ENCODE measurements at regions not wholly inside any gene's neighbourhood (a gene's known extent, or its start where the extent isn't known, plus 50 kb on each side); places are given as distances from the start of the nearest gene placed in this dataset.
"Not testable (repeated sequence)": the region's sequence is repeated elsewhere in the genome, so short reads cannot be mapped to it uniquely, and the experiment has no call there.

GRCh38 chr3:30323649-30324048 is 282.8 kb upstream of the TGFBR2 start:
- not testable (repeated sequence) for FAIRE-seq; H3K36me3 ChIP-seq (ENCODE audit: control insufficient read depth in 3 of 3, insufficient read depth in 2 of 3, low read depth in 1 of 3, low read length in 3 of 3); DNase-seq; H3K27me3 ChIP-seq (ENCODE audit: control insufficient read depth in 3 of 3, insufficient read depth in 3 of 3, low read length in 3 of 3); H3K4me1 ChIP-seq (ENCODE audit: control insufficient read depth in 3 of 3, insufficient read depth in 2 of 3, low read depth in 1 of 3, low read length in 2 of 3); H3K4me3 ChIP-seq (ENCODE audit: low read depth in 1 of 3, low read length in 3 of 3); H3K27ac ChIP-seq (ENCODE audit: low read depth in 1 of 3, low read length in 2 of 3); H3K9me3 ChIP-seq (ENCODE audit: control insufficient read depth in 2 of 2, insufficient read depth in 1 of 2, low read depth in 1 of 2, low read length in 1 of 2)
- 95 to 100% (median 96%) methylated on average over 1 of the region's 1 CpG for WGBS, 3 donors

DNA sequence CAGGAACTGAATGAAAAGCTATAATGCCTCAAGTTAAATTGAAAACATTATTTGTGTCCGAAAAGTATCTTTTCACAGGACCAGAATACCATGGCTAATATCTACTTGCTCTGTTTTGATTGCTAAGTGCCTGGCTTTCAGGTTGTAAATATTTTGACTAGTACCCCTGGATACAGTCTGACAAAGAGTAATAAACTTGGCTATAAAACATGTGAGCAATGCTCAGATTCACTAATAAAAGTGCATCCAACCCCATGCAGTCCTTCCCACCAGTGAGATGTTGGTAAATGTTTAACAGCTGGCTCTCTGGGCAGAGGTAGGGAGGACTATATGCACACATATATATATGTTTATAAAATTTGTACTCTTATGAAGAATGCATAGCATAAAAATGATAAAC is 281.8 kb upstream of the TGFBR2 start:
- WGBS, 3 donors = 11 to 42% (median 29%) methylated on average over 1 of the region's 1 CpG
- no peaks in the 10 kb centered on the region for H3K9me3 ChIP-seq (ENCODE audit: control insufficient read depth in 2 of 2, insufficient read depth in 1 of 2, low read depth in 1 of 2, low read length in 1 of 2)
- FAIRE-seq (no peak), DNase-seq (peak; percentile 66 to 77)
- peak overlapping the region in 1 of 3 donors; percentile 3 for H3K27ac ChIP-seq (ENCODE audit: low read depth in 1 of 3, low read length in 2 of 3)
- H3K36me3 ChIP-seq (ENCODE audit: control insufficient read depth in 3 of 3, insufficient read depth in 2 of 3, low read depth in 1 of 3, low read length in 3 of 3) = no peaks in the 10 kb centered on the region
- no peak overlapping the region for H3K4me3 ChIP-seq (ENCODE audit: low read depth in 1 of 3, low read length in 3 of 3)
- no peaks in the 10 kb centered on the region for H3K27me3 ChIP-seq (ENCODE audit: control insufficient read depth in 3 of 3, insufficient read depth in 3 of 3, low read length in 3 of 3)
- H3K4me1 ChIP-seq (ENCODE audit: control insufficient read depth in 3 of 3, insufficient read depth in 2 of 3, low read depth in 1 of 3, low read length in 2 of 3) = peaks cover 0 to 5% (median 0%) of the 10 kb centered on the region in 3 donors

DNA sequence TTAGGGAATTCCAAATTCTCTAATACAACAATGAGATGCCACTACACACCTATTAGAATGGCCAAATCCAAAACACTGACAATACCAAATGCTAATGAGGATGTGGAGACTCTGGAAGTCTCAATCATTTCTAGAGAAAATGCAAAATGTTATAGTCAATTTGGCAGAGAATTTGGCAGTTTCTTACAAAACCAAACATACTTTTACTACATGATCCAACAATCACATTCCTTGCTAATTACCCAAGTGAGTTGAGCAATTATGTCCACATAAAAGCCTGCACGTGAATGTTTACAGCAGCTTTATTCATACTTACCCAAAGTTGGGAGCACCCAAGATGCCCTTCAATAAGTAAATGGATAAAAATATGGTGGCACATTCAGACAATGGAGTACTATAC is 278.4 kb upstream of the TGFBR2 start:
- H3K27me3 ChIP-seq (ENCODE audit: control insufficient read depth in 3 of 3, insufficient read depth in 3 of 3, low read length in 3 of 3); H3K27ac ChIP-seq (ENCODE audit: low read depth in 1 of 3, low read length in 2 of 3); H3K4me1 ChIP-seq (ENCODE audit: control insufficient read depth in 3 of 3, insufficient read depth in 2 of 3, low read depth in 1 of 3, low read length in 2 of 3); H3K9me3 ChIP-seq (ENCODE audit: control insufficient read depth in 2 of 2, insufficient read depth in 1 of 2, low read depth in 1 of 2, low read length in 1 of 2); DNase-seq; H3K4me3 ChIP-seq (ENCODE audit: low read depth in 1 of 3, low read length in 3 of 3); H3K36me3 ChIP-seq (ENCODE audit: control insufficient read depth in 3 of 3, insufficient read depth in 2 of 3, low read depth in 1 of 3, low read length in 3 of 3): not testable (repeated sequence)
- WGBS, 3 donors = 60 to 74% (median 67%) methylated on average over 1 of the region's 1 CpG
- peak; percentile 82 for FAIRE-seq

DNA sequence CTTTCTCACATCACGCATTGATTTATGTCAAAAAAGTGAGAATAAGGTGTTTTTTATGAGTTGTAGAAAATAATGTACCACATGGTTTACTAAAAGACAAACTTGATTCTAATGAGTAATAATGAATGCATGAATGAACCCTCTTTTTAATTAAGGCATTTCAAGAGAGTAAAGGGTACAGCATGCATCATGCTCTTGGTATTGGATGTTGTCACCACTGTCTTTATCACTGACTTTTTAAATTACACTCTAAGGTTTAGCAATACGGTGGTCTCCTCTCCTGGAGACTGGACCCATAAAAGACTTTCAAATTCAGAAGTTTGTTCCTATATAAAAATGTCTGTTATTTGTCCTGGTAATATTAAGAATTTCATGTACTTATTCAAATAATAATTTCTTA is 277.5 kb upstream of the TGFBR2 start:
- H3K9me3 ChIP-seq (ENCODE audit: control insufficient read depth in 2 of 2, insufficient read depth in 1 of 2, low read depth in 1 of 2, low read length in 1 of 2); FAIRE-seq; H3K36me3 ChIP-seq (ENCODE audit: control insufficient read depth in 3 of 3, insufficient read depth in 2 of 3, low read depth in 1 of 3, low read length in 3 of 3); H3K4me3 ChIP-seq (ENCODE audit: low read depth in 1 of 3, low read length in 3 of 3); H3K27ac ChIP-seq (ENCODE audit: low read depth in 1 of 3, low read length in 2 of 3); H3K4me1 ChIP-seq (ENCODE audit: control insufficient read depth in 3 of 3, insufficient read depth in 2 of 3, low read depth in 1 of 3, low read length in 2 of 3); H3K27me3 ChIP-seq (ENCODE audit: control insufficient read depth in 3 of 3, insufficient read depth in 3 of 3, low read length in 3 of 3); DNase-seq: not testable (repeated sequence)
- WGBS, 3 donors = 89 to 94% (median 92%) methylated on average over 2 of the region's 2 CpGs

GRCh38 chr3:30331519-30331918 is 274.9 kb upstream of the TGFBR2 start:
- DNase-seq = no peak
- no peak for FAIRE-seq
- no peak overlapping the region for H3K27ac ChIP-seq (ENCODE audit: low read depth in 1 of 3, low read length in 2 of 3)
- no peaks in the 10 kb centered on the region for H3K27me3 ChIP-seq (ENCODE audit: control insufficient read depth in 3 of 3, insufficient read depth in 3 of 3, low read length in 3 of 3)
- peaks cover 0 to 3% of the 10 kb centered on the region in 2 donors for H3K9me3 ChIP-seq (ENCODE audit: control insufficient read depth in 2 of 2, insufficient read depth in 1 of 2, low read depth in 1 of 2, low read length in 1 of 2)
- H3K4me3 ChIP-seq (ENCODE audit: low read depth in 1 of 3, low read length in 3 of 3) = no peak overlapping the region
- no peaks in the 10 kb centered on the region for H3K4me1 ChIP-seq (ENCODE audit: control insufficient read depth in 3 of 3, insufficient read depth in 2 of 3, low read depth in 1 of 3, low read length in 2 of 3)
- 58 to 64% (median 59%) methylated on average over 2 of the region's 2 CpGs for WGBS, 3 donors
- H3K36me3 ChIP-seq (ENCODE audit: control insufficient read depth in 3 of 3, insufficient read depth in 2 of 3, low read depth in 1 of 3, low read length in 3 of 3) = no peaks in the 10 kb centered on the region

- peaks cover 0 to 3% of the 10 kb centered on the region in 2 donors for H3K9me3 ChIP-seq (ENCODE audit: control insufficient read depth in 2 of 2, insufficient read depth in 1 of 2, low read depth in 1 of 2, low read length in 1 of 2)
- FAIRE-seq (no peak), DNase-seq (no peak)
- no peak overlapping the region for H3K4me3 ChIP-seq (ENCODE audit: low read depth in 1 of 3, low read length in 3 of 3)
- H3K36me3 ChIP-seq (ENCODE audit: control insufficient read depth in 3 of 3, insufficient read depth in 2 of 3, low read depth in 1 of 3, low read length in 3 of 3) = no peaks in the 10 kb centered on the region
- H3K27ac ChIP-seq (ENCODE audit: low read depth in 1 of 3, low read length in 2 of 3) = no peak overlapping the region
- no peaks in the 10 kb centered on the region for H3K4me1 ChIP-seq (ENCODE audit: control insufficient read depth in 3 of 3, insufficient read depth in 2 of 3, low read depth in 1 of 3, low read length in 2 of 3)
- H3K27me3 ChIP-seq (ENCODE audit: control insufficient read depth in 3 of 3, insufficient read depth in 3 of 3, low read length in 3 of 3) = no peaks in the 10 kb centered on the region
- 71 to 80% (median 73%) methylated on average over 10 of the region's 10 CpGs for WGBS, 3 donors
These were observed 274.0 kb upstream of the TGFBR2 start for GRCh38 chr3:30332196-30333021.

- no peak overlapping the region for H3K4me3 ChIP-seq (ENCODE audit: low read depth in 1 of 3, low read length in 3 of 3)
- DNase-seq (no peak), FAIRE-seq (no peak)
- no peaks in the 10 kb centered on the region for H3K36me3 ChIP-seq (ENCODE audit: control insufficient read depth in 3 of 3, insufficient read depth in 2 of 3, low read depth in 1 of 3, low read length in 3 of 3)
- H3K9me3 ChIP-seq (ENCODE audit: control insufficient read depth in 2 of 2, insufficient read depth in 1 of 2, low read depth in 1 of 2, low read length in 1 of 2) = peaks cover 0 to 3% of the 10 kb centered on the region in 2 donors
- H3K27ac ChIP-seq (ENCODE audit: low read depth in 1 of 3, low read length in 2 of 3) = no peak overlapping the region
- 86 to 92% (median 90%) methylated on average over 6 of the region's 6 CpGs for WGBS, 3 donors
- no peaks in the 10 kb centered on the region for H3K4me1 ChIP-seq (ENCODE audit: control insufficient read depth in 3 of 3, insufficient read depth in 2 of 3, low read depth in 1 of 3, low read length in 2 of 3)
- no peaks in the 10 kb centered on the region for H3K27me3 ChIP-seq (ENCODE audit: control insufficient read depth in 3 of 3, insufficient read depth in 3 of 3, low read length in 3 of 3)
These were observed 273.3 kb upstream of the TGFBR2 start for GRCh38 chr3:30333143-30333542.

DNA sequence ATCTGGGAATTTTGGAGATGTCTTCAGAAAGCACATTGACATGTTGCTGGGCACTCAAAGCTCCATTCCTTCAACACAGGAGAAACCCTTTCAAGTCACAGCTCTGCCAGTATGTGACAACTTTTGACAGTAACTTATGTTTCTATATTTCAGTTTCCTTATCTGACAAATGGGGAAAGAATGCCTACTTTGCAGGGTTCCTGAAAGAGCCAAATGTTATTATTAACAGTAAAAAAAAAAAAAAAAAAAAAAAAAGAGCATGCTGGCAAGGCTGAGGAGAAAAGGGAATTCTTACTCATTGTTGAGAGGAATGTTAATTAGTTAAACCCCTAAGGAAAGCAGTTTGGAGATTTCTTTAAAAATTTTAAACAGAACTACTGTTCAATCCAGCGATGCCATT is 272.5 kb upstream of the TGFBR2 start:
- Histone ChIP-seq H3K36me3 (ENCODE audit: control insufficient read depth in 3 of 3, insufficient read depth in 2 of 3, low read depth in 1 of 3, low read length in 3 of 3) (no peaks in the 10 kb centered on the region), H3K4me3 (ENCODE audit: low read depth in 1 of 3, low read length in 3 of 3) (no peak overlapping the region), H3K27ac (ENCODE audit: low read depth in 1 of 3, low read length in 2 of 3) (no peak overlapping the region), H3K27me3 (ENCODE audit: control insufficient read depth in 3 of 3, insufficient read depth in 3 of 3, low read length in 3 of 3) (no peaks in the 10 kb centered on the region), H3K4me1 (ENCODE audit: control insufficient read depth in 3 of 3, insufficient read depth in 2 of 3, low read depth in 1 of 3, low read length in 2 of 3) (no peaks in the 10 kb centered on the region), H3K9me3 (ENCODE audit: control insufficient read depth in 2 of 2, insufficient read depth in 1 of 2, low read depth in 1 of 2, low read length in 1 of 2) (peaks cover 0 to 3% of the 10 kb centered on the region in 2 donors)
- FAIRE-seq (no peak), DNase-seq (no peak)
- WGBS, 3 donors = 92 to 97% (median 97%) methylated on average over 1 of the region's 1 CpG

GRCh38 chr3:30340500-30340899 is 265.9 kb upstream of the TGFBR2 start:
- Histone ChIP-seq H3K4me3 (ENCODE audit: low read depth in 1 of 3, low read length in 3 of 3) (no peak overlapping the region), H3K9me3 (ENCODE audit: control insufficient read depth in 2 of 2, insufficient read depth in 1 of 2, low read depth in 1 of 2, low read length in 1 of 2) (peaks cover 0 to 3% of the 10 kb centered on the region in 2 donors), H3K27ac (ENCODE audit: low read depth in 1 of 3, low read length in 2 of 3) (no peak overlapping the region), H3K36me3 (ENCODE audit: control insufficient read depth in 3 of 3, insufficient read depth in 2 of 3, low read depth in 1 of 3, low read length in 3 of 3) (no peaks in the 10 kb centered on the region), H3K4me1 (ENCODE audit: control insufficient read depth in 3 of 3, insufficient read depth in 2 of 3, low read depth in 1 of 3, low read length in 2 of 3) (peaks cover 0 to 8% (median 0%) of the 10 kb centered on the region in 3 donors), H3K27me3 (ENCODE audit: control insufficient read depth in 3 of 3, insufficient read depth in 3 of 3, low read length in 3 of 3) (no peaks in the 10 kb centered on the region)
- FAIRE-seq = no peak
- no peak for DNase-seq
- WGBS, 3 donors = 52 to 78% (median 73%) methylated on average over 2 of the region's 2 CpGs

Measured in small intestine (tissue), 7 donors.